ENCODE measurements at regions not wholly inside any gene's neighbourhood (a gene's known extent, or its start where the extent isn't known, plus 50 kb on each side); places are given as distances from the start of the nearest gene placed in this dataset.

DNA sequence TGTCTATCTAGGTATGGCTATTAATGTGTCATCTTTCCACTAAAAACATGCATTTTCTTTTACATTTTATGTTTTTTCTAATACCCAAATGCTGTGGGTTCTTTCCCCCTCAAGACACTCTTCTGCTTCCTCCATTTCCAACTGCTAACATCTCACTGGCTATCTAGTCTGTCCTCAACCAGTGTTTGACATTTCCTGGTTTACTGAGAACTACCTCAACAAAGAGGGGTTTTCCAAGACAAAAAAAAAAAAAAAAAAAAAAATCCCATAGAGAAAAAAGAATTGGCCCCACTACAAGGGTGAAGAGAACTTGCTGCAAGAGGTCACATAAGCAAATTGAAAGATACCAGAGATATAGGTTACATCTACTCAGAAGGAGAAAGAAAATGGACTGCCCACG lies 359.7 kb downstream of the CRPPA start:
- TF ChIP-seq, protein P1, sequence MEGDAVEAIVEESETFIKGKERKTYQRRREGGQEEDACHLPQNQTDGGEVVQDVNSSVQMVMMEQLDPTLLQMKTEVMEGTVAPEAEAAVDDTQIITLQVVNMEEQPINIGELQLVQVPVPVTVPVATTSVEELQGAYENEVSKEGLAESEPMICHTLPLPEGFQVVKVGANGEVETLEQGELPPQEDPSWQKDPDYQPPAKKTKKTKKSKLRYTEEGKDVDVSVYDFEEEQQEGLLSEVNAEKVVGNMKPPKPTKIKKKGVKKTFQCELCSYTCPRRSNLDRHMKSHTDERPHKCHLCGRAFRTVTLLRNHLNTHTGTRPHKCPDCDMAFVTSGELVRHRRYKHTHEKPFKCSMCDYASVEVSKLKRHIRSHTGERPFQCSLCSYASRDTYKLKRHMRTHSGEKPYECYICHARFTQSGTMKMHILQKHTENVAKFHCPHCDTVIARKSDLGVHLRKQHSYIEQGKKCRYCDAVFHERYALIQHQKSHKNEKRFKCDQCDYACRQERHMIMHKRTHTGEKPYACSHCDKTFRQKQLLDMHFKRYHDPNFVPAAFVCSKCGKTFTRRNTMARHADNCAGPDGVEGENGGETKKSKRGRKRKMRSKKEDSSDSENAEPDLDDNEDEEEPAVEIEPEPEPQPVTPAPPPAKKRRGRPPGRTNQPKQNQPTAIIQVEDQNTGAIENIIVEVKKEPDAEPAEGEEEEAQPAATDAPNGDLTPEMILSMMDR (IDR thresholded peaks at IDR 0.05; ENCODE audit: low read depth, low read length): no peak
- no peak overlapping the region for H3K27ac ChIP-seq

DNA sequence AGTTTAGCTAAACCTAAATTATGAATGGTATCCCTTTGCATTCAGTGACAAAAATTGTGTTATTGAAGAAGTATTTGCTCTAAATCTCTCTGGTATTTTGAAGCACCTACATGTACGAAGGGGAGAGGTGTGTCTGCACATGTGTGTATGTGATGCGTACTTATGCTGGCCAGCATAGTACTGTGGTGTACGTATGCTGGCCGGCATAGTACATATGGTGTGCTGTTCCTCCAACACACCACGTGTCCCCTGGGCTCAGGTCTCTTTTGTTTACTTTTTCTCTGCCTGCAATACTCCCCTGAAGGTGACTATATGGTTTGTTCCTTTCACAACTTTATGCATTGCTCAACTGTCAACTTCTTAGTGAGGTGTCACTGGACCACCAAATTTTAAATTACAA lies 360.3 kb downstream of the CRPPA start:
- H3K4me3 ChIP-seq (ENCODE audit: low read depth, low read length): no peak overlapping the region
- TF ChIP-seq, protein P1 (IDR thresholded peaks at IDR 0.05; ENCODE audit: low read depth, low read length): no peak
- H3K27me3 ChIP-seq (ENCODE audit: insufficient read depth, low read depth, severe bottlenecking): no peaks in the 10 kb centered on the region
- no peak overlapping the region for H3K27ac ChIP-seq
- no peaks in the 10 kb centered on the region for H3K36me3 ChIP-seq
- no peak for DNase-seq
- H3K9me3 ChIP-seq (ENCODE audit: severe bottlenecking): no peaks in the 10 kb centered on the region

More for the DNA sequence above, 359.7 kb downstream of the CRPPA start:
- Histone ChIP-seq H3K27me3 (ENCODE audit: insufficient read depth, low read depth, severe bottlenecking) (no peaks in the 10 kb centered on the region), H3K9me3 (ENCODE audit: severe bottlenecking) (no peaks in the 10 kb centered on the region), H3K36me3 (no peaks in the 10 kb centered on the region), H3K4me3 (ENCODE audit: low read depth, low read length) (no peak overlapping the region)
- no peak for DNase-seq

DNA sequence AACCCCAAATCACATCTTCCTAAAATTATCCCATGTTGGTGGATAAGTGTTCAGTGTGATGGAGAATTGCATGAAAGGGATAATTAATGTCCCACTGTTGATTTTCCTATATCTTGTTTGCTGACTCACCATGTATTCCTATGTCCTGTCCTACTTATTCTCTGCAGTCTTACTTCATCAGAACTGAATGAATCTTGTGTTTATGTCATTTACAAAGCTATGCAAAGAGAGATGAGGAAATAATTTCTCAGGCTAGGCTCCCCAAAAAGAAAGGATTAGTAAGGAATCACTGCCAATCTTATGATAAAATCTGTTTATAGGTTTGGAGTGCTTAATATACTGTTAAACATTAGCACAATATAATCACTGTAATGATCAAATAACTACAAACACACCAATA lies 360.8 kb downstream of the CRPPA start:
- TF ChIP-seq, protein P1 (IDR thresholded peaks at IDR 0.05; ENCODE audit: low read depth, low read length): no peak
- Histone ChIP-seq H3K4me3 (ENCODE audit: low read depth, low read length) (no peak overlapping the region), H3K27me3 (ENCODE audit: insufficient read depth, low read depth, severe bottlenecking) (no peaks in the 10 kb centered on the region), H3K36me3 (no peaks in the 10 kb centered on the region), H3K9me3 (ENCODE audit: severe bottlenecking) (no peaks in the 10 kb centered on the region), H3K27ac (no peak overlapping the region)
- no peak for DNase-seq

DNA sequence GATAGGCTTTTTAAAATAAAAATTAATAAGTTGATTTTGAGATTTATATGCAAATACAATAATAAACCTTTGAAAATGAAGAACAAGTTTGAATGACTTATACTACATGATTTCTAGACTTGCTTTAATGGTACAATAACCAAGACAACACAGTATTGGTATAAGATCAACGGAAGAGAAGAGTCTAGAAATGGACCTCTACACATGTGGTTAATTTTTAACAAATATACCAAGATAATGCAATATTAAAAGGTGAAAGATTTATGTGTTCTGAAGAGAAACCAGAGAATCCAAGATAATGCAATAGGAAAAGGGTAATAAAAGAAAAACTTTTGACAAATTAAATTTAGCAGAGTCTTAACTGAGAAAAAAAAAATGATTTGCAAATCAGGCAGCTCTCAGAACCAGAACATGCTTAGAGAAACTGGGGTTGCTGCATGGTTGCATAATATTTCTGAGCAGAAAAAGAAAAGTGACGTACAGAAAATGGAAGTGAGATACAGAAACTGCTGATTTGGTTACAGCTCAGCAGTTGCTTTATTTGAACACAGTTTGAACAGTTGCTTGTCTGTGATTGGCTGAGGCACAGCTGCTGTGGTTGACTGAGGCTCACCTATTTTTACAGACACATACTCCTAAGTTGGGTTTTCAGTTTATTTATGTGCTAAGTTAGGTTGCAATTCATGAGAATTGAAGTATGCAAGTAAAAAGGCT lies 365.9 kb downstream of the CRPPA start:
- no peak for DNase-seq
- Histone ChIP-seq H3K36me3 (no peaks in the 10 kb centered on the region), H3K27me3 (ENCODE audit: insufficient read depth, low read depth, severe bottlenecking) (no peaks in the 10 kb centered on the region), H3K27ac (no peak overlapping the region), H3K9me3 (ENCODE audit: severe bottlenecking) (no peaks in the 10 kb centered on the region), H3K4me3 (ENCODE audit: low read depth, low read length) (no peak overlapping the region)
- TF ChIP-seq, protein P1 (IDR thresholded peaks at IDR 0.05; ENCODE audit: low read depth, low read length): no peak

DNA sequence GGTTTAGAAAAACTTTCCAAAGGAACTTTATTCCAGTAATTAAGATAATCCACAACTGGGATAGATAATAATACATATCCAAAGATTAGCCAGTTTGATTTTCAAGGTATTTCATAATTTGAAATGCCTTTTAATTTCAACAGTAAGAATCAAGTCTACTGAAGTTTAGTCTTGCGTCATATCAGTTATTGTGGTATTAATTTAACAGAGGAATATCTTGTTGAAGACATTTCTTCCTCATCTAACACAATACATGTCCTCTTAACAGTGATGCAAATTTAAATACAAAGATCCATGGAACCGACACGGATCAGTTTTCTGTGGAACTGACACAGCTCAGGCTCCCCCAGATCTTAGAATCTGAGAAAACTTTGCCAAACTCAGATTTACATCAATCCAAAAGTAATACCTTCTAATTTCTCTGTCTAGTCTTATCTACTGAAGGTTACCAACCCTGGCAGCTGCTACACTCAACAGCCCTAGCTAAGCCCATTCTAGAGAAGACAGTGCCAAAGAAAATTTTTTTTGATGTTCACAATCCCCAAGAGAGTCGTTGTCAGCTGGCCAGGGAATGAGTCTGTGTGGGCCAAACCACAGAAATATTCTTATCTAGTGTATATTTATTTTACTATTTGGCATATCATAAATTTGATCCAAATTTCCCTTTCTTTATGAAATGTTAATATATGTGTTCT lies 365.2 kb upstream of the MEOX2 start:
- Histone ChIP-seq H3K27ac (no peak overlapping the region), H3K4me3 (ENCODE audit: low read depth, low read length) (no peak overlapping the region), H3K27me3 (ENCODE audit: insufficient read depth, low read depth, severe bottlenecking) (no peaks in the 10 kb centered on the region), H3K9me3 (ENCODE audit: severe bottlenecking) (no peaks in the 10 kb centered on the region), H3K36me3 (no peaks in the 10 kb centered on the region)
- DNase-seq: no peak
- TF ChIP-seq, protein P1 (IDR thresholded peaks at IDR 0.05; ENCODE audit: low read depth, low read length): no peak

Measured in WERI-Rb-1 (cell line).